ENCODE measurements at regions not wholly inside any gene's neighbourhood (a gene's known extent, or its start where the extent isn't known, plus 50 kb on each side); places are given as distances from the start of the nearest gene placed in this dataset.
"Not testable (repeated sequence)": the region's sequence is repeated elsewhere in the genome, so short reads cannot be mapped to it uniquely, and the experiment has no call there.

GRCh38 chr10:34028936-34029335, 694.5 kb upstream of the NRP1 start:
- DNase-seq (ENCODE audit: low spot score in 2 of 2), result no peak
- no peaks in the 10 kb centered on the region for H3K36me3 Mint-ChIP-seq
- H3K4me3 Mint-ChIP-seq, result no peak overlapping the region
- no peaks in the 10 kb centered on the region for H3K4me1 Mint-ChIP-seq
- H3K27me3 Mint-ChIP-seq, result no peaks in the 10 kb centered on the region
- H3K9me3 Mint-ChIP-seq, result no peaks in the 10 kb centered on the region
- no peak for ATAC-seq (ENCODE audit: low read depth)
- H3K27ac Mint-ChIP-seq, result no peak overlapping the region

- H3K27ac Mint-ChIP-seq, result no peak overlapping the region
- no peak for ATAC-seq (ENCODE audit: low read depth)
- no peaks in the 10 kb centered on the region for H3K4me1 Mint-ChIP-seq
- no peaks in the 10 kb centered on the region for H3K36me3 Mint-ChIP-seq
- H3K9me3 Mint-ChIP-seq, result peaks cover 2% of the 10 kb centered on the region
- no peak for DNase-seq (ENCODE audit: low spot score in 2 of 2)
- no peaks in the 10 kb centered on the region for H3K27me3 Mint-ChIP-seq
- H3K4me3 Mint-ChIP-seq, result no peak overlapping the region
Observed at GRCh38 chr10:34024693-34025425, 690.4 kb upstream of the NRP1 start.

- Mint-ChIP-seq H3K27ac (no peak overlapping the region), H3K27me3 (no peaks in the 10 kb centered on the region), H3K4me1 (no peaks in the 10 kb centered on the region), H3K4me3 (no peak overlapping the region), H3K36me3 (no peaks in the 10 kb centered on the region), H3K9me3 (peaks cover 2% of the 10 kb centered on the region)
- DNase-seq (ENCODE audit: low spot score in 2 of 2), result no peak
- no peak for ATAC-seq (ENCODE audit: low read depth)
Observed at GRCh38 chr10:34024282-34024681, 689.8 kb upstream of the NRP1 start.

- Mint-ChIP-seq H3K36me3 (no peaks in the 10 kb centered on the region), H3K9me3 (peaks cover 2% of the 10 kb centered on the region), H3K27me3 (no peaks in the 10 kb centered on the region), H3K4me3 (no peak overlapping the region), H3K4me1 (no peaks in the 10 kb centered on the region), H3K27ac (no peak overlapping the region)
- no peak for ATAC-seq (ENCODE audit: low read depth)
- DNase-seq (ENCODE audit: low spot score in 2 of 2), result no peak
Observed at GRCh38 chr10:34022195-34022594, 687.7 kb upstream of the NRP1 start.

- ATAC-seq (ENCODE audit: low read depth), result no peak
- Mint-ChIP-seq H3K36me3 (no peaks in the 10 kb centered on the region), H3K27me3 (no peaks in the 10 kb centered on the region), H3K4me3 (no peak overlapping the region), H3K4me1 (no peaks in the 10 kb centered on the region), H3K9me3 (peaks cover 3% of the 10 kb centered on the region), H3K27ac (no peak overlapping the region)
- no peak for DNase-seq (ENCODE audit: low spot score in 2 of 2)
Observed at GRCh38 chr10:34018784-34019183, 684.3 kb upstream of the NRP1 start.

- H3K4me1 Mint-ChIP-seq, result no peaks in the 10 kb centered on the region
- DNase-seq (ENCODE audit: low spot score in 2 of 2) (no peak), ATAC-seq (ENCODE audit: low read depth) (no peak)
- no peak overlapping the region for H3K27ac Mint-ChIP-seq
- H3K4me3 Mint-ChIP-seq, result no peak overlapping the region
- H3K36me3 Mint-ChIP-seq, result no peaks in the 10 kb centered on the region
- H3K9me3 Mint-ChIP-seq, result peaks cover 7% of the 10 kb centered on the region
- H3K27me3 Mint-ChIP-seq, result peaks cover 1% of the 10 kb centered on the region
Observed at GRCh38 chr10:34018129-34018528, 683.7 kb upstream of the NRP1 start.

- Mint-ChIP-seq H3K9me3 (peaks cover 9% of the 10 kb centered on the region), H3K4me3 (no peak overlapping the region), H3K36me3 (no peaks in the 10 kb centered on the region), H3K4me1 (no peaks in the 10 kb centered on the region), H3K27ac (no peak overlapping the region), H3K27me3 (peaks cover 1% of the 10 kb centered on the region)
- DNase-seq (ENCODE audit: low spot score in 2 of 2), result no peak
- no peak for ATAC-seq (ENCODE audit: low read depth)
Observed at GRCh38 chr10:34017281-34017680, 682.8 kb upstream of the NRP1 start.

- no peak overlapping the region for H3K27ac Mint-ChIP-seq
- DNase-seq (ENCODE audit: low spot score in 2 of 2), result no peak
- ATAC-seq (ENCODE audit: low read depth), result no peak
- H3K9me3 Mint-ChIP-seq, result peaks cover 9% of the 10 kb centered on the region
- peaks cover 1% of the 10 kb centered on the region for H3K27me3 Mint-ChIP-seq
- no peaks in the 10 kb centered on the region for H3K4me1 Mint-ChIP-seq
- no peaks in the 10 kb centered on the region for H3K36me3 Mint-ChIP-seq
- no peak overlapping the region for H3K4me3 Mint-ChIP-seq
Observed at GRCh38 chr10:34016576-34016975, 682.1 kb upstream of the NRP1 start.

- Mint-ChIP-seq H3K27ac (no peak overlapping the region), H3K4me3 (no peak overlapping the region), H3K36me3 (no peaks in the 10 kb centered on the region), H3K4me1 (no peaks in the 10 kb centered on the region), H3K9me3 (peaks cover 7% of the 10 kb centered on the region), H3K27me3 (peaks cover 1% of the 10 kb centered on the region)
- DNase-seq (ENCODE audit: low spot score in 2 of 2), result no peak
- no peak for ATAC-seq (ENCODE audit: low read depth)
Observed at GRCh38 chr10:34015700-34016099, 681.2 kb upstream of the NRP1 start.

- no peak overlapping the region for H3K27ac Mint-ChIP-seq
- H3K4me1 Mint-ChIP-seq, result no peaks in the 10 kb centered on the region
- H3K27me3 Mint-ChIP-seq, result peaks cover 1% of the 10 kb centered on the region
- no peak overlapping the region for H3K4me3 Mint-ChIP-seq
- DNase-seq (ENCODE audit: low spot score in 2 of 2) (no peak), ATAC-seq (ENCODE audit: low read depth) (no peak)
- no peaks in the 10 kb centered on the region for H3K36me3 Mint-ChIP-seq
- peaks cover 10% of the 10 kb centered on the region for H3K9me3 Mint-ChIP-seq
Observed at GRCh38 chr10:34013235-34013634, 678.8 kb upstream of the NRP1 start.

- Mint-ChIP-seq H3K4me3 (no peak overlapping the region), H3K27ac (no peak overlapping the region), H3K36me3 (no peaks in the 10 kb centered on the region), H3K27me3 (peaks cover 1% of the 10 kb centered on the region), H3K9me3 (peaks cover 10% of the 10 kb centered on the region), H3K4me1 (no peaks in the 10 kb centered on the region)
- no peak for ATAC-seq (ENCODE audit: low read depth)
- DNase-seq (ENCODE audit: low spot score in 2 of 2), result no peak
Observed at GRCh38 chr10:34010891-34011290, 676.4 kb upstream of the NRP1 start.

- not testable (repeated sequence) for H3K27me3 Mint-ChIP-seq; H3K4me3 Mint-ChIP-seq; ATAC-seq (ENCODE audit: low read depth); H3K4me1 Mint-ChIP-seq; H3K36me3 Mint-ChIP-seq; H3K27ac Mint-ChIP-seq; H3K9me3 Mint-ChIP-seq; DNase-seq (ENCODE audit: low spot score in 2 of 2)
Observed at GRCh38 chr10:34010228-34010627, 675.8 kb upstream of the NRP1 start.

GRCh38 chr10:34008656-34009055, 674.2 kb upstream of the NRP1 start:
- ATAC-seq (ENCODE audit: low read depth) (no peak), DNase-seq (ENCODE audit: low spot score in 2 of 2) (no peak)
- Mint-ChIP-seq H3K36me3 (no peaks in the 10 kb centered on the region), H3K27me3 (peaks cover 1% of the 10 kb centered on the region), H3K4me3 (no peak overlapping the region), H3K4me1 (no peaks in the 10 kb centered on the region), H3K27ac (no peak overlapping the region), H3K9me3 (peaks cover 8% of the 10 kb centered on the region)

GRCh38 chr10:34006471-34006870, 672.0 kb upstream of the NRP1 start:
- peaks cover 3% of the 10 kb centered on the region for H3K9me3 Mint-ChIP-seq
- DNase-seq (ENCODE audit: low spot score in 2 of 2) (no peak), ATAC-seq (ENCODE audit: low read depth) (no peak)
- H3K27ac Mint-ChIP-seq, result no peak overlapping the region
- H3K4me1 Mint-ChIP-seq, result no peaks in the 10 kb centered on the region
- no peaks in the 10 kb centered on the region for H3K27me3 Mint-ChIP-seq
- no peak overlapping the region for H3K4me3 Mint-ChIP-seq
- no peaks in the 10 kb centered on the region for H3K36me3 Mint-ChIP-seq

- no peaks in the 10 kb centered on the region for H3K9me3 Mint-ChIP-seq
- no peak for DNase-seq (ENCODE audit: low spot score in 2 of 2)
- H3K4me3 Mint-ChIP-seq, result no peak overlapping the region
- no peaks in the 10 kb centered on the region for H3K4me1 Mint-ChIP-seq
- no peak overlapping the region for H3K27ac Mint-ChIP-seq
- H3K27me3 Mint-ChIP-seq, result no peaks in the 10 kb centered on the region
- no peaks in the 10 kb centered on the region for H3K36me3 Mint-ChIP-seq
- ATAC-seq (ENCODE audit: low read depth), result no peak
Observed at GRCh38 chr10:34003561-34003960, 669.1 kb upstream of the NRP1 start.
